HG03064 (cell line): ENCODE measurements at regions not wholly inside any gene's neighbourhood (a gene's known extent, or its start where the extent isn't known, plus 50 kb on each side); places are given as distances from the start of the nearest gene placed in this dataset.
A peak's percentile ranks its signal among the peaks of the same experiment; 100 is the strongest.

ENCODE experiments used
- ATAC-seq: cut with Tn5 transposase; IDR thresholded peaks from one replicate; pipeline ENCODE4 v1.9.1; 2021; ENCODE audit warnings: low read depth; ENCODE audit not compliant: unreplicated experiment

- no peak for ATAC-seq
Measured at GRCh38 chr6:16871047-16871446, 109.8 kb upstream of the ATXN1 start.

GRCh38 chr6:16868968-16869367 is 107.7 kb upstream of the ATXN1 start:
- ATAC-seq, result no peak

- ATAC-seq, result no peak
Measured at GRCh38 chr6:16857969-16858592, 96.8 kb upstream of the ATXN1 start.

GRCh38 chr6:16855460-16855859 is 94.2 kb upstream of the ATXN1 start:
- ATAC-seq, result peak; percentile 54

GRCh38 chr6:16854986-16855385 is 93.7 kb upstream of the ATXN1 start:
- ATAC-seq, result peak; percentile 80

- ATAC-seq, result no peak
Measured at GRCh38 chr6:16852671-16853070, 91.4 kb upstream of the ATXN1 start.

- ATAC-seq, result no peak
Measured at GRCh38 chr6:16851758-16852157, 90.5 kb upstream of the ATXN1 start.

- no peak for ATAC-seq
Measured at GRCh38 chr6:16851044-16851540, 89.8 kb upstream of the ATXN1 start.

- ATAC-seq, result no peak
Measured at GRCh38 chr6:16850681-16851026, 89.4 kb upstream of the ATXN1 start.

- no peak for ATAC-seq
Measured at GRCh38 chr6:16849988-16850680, 88.9 kb upstream of the ATXN1 start.

GRCh38 chr6:16849280-16849987 is 88.2 kb upstream of the ATXN1 start:
- ATAC-seq, result no peak

- no peak for ATAC-seq
Measured at GRCh38 chr6:16846399-16846778, 85.1 kb upstream of the ATXN1 start.

GRCh38 chr6:16844183-16844582 is 82.9 kb upstream of the ATXN1 start:
- ATAC-seq, result no peak

- ATAC-seq, result no peak
Measured at GRCh38 chr6:16842676-16843075, 81.4 kb upstream of the ATXN1 start.

- ATAC-seq, result no peak
Measured at GRCh38 chr6:16841241-16841640, 80.0 kb upstream of the ATXN1 start.

- ATAC-seq, result peak; percentile 37
Measured at GRCh38 chr6:16840725-16841124, 79.5 kb upstream of the ATXN1 start.

GRCh38 chr6:16840291-16840690 is 79.0 kb upstream of the ATXN1 start:
- no peak for ATAC-seq

GRCh38 chr6:16839631-16840179 is 78.4 kb upstream of the ATXN1 start:
- ATAC-seq, result no peak

- no peak for ATAC-seq
Measured at GRCh38 chr6:16837217-16837972, 76.1 kb upstream of the ATXN1 start.

GRCh38 chr6:16836144-16836981 is 75.1 kb upstream of the ATXN1 start:
- ATAC-seq, result peak; percentile 83
